Embryonic facial prominence (tissue), 1 donor: ENCODE measurements at regions not wholly inside any gene's neighbourhood (a gene's known extent, or its start where the extent isn't known, plus 50 kb on each side); places are given as distances from the start of the nearest gene placed in this dataset.

Experiments
- DNase-seq: peaks from one replicate; pipeline ENCODE4 v3.0.0-alpha.2; 2016; ENCODE audit errors: extremely low spot score

DNA sequence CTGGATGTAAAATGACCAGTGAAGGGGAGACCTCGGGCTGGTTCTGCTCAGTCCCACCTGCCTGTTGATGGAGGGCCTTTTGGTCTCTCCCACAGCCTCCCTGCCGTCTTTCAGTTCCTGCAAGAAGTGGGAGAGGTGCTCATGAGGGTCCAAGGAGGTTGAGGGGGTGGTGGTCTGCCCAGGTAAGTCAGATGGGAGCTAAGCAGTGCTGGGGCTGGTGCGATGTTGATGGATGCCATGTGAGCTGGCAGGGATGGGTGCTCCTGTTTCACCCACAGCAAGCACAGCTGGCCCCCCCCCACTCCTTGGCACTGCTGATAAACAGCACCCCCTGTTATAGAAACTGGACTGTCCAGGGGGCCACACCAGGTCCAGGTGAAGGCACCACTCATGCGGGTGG lies 145.6 kb downstream of the NSG2 start:
- DNase-seq: no peak

DNA sequence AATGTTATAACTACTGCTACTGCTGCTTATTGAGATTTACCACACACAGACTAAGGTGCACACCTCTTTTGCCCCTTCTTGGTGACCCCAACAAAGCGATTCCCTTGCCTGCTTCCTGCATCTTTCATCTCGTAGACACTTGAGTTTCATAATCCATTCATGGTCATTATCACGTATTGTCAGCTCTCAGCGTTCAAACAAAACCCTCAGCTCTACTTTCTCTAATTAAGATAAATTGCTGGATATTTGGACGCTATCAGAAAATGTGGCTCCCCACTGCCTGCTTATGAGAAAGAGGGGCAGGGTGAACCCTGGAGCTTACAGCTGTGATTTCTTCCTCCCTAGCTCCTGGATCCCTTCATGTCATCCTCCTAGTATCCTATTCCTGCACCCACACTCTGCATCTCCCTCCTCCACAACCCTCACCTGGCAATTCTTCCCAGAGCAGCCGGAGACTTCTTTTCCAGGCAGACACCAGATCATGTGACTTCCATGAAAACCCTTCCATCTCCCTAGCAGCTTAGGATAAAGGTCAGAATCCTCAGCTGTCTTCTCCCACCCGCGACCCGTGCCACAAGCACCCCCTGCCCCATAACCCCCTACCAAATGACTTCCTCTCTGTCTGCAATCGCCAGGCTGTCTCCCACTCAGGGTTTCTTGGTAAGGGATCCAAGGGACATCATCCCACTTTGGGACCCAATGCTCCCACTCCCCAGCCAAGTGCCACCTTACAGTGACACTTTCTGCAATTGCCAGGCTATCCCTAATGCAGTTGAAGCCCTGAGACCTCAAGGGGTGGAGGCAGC lies 146.5 kb downstream of the NSG2 start:
- DNase-seq: no peak

DNA sequence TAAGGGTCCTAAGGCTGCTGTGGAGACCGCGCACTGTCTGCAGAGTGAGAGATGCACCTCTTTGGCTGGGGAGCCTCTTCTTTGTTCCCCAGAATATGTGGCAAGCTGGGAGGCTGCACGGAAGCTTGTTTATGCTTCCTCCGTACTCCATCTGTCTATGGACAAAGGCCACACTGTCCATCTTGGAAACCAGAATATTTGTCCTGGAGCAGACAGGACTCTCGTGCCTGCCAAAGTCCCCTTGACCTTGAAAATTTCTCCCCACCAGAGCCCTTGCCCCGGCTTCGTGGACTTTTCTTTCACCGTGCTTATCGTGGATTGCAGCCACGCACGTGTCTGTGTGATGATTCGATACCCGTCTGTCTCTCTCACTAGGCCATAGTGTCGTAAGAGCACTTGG lies 147.4 kb downstream of the NSG2 start:
- no peak for DNase-seq

DNA sequence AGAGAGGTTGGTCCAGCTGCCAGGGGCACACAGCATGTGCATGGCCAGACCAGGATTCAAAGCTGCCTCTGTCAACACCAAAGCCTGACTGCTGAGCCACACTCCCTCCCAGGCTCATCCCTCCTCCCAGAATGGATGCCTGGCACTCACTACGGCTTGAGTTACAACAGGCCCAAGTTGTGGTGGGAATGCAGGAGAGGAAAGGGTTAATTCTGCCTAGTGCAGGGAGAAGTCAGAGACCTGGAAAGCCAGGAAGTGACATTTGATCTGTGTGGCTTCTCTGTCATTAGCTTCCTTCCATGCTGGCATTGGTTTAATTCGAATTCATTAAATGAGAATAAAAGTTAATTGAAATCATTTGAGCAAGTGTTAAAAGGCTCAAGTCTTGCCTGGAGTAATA lies 150.0 kb downstream of the NSG2 start:
- DNase-seq: no peak

DNA sequence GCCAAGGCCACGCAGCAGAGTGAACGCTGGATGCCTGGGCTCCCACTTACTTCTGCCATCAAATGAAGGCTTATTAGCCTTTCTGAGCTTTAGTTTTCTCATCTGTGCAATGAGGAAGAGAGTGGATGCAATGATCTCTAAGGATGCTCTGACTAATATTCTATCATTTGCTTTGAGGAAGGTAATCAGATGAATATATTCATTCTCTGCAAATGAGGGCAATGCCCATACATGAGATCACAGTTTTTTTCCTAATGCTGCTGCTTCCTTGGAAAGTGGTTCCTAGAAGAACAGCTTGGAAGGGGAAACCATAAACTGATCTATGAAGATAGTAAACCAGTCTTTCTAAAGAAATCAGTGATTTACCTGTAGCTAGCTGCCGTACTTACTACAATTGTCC lies 152.4 kb downstream of the NSG2 start:
- DNase-seq: no peak

DNA sequence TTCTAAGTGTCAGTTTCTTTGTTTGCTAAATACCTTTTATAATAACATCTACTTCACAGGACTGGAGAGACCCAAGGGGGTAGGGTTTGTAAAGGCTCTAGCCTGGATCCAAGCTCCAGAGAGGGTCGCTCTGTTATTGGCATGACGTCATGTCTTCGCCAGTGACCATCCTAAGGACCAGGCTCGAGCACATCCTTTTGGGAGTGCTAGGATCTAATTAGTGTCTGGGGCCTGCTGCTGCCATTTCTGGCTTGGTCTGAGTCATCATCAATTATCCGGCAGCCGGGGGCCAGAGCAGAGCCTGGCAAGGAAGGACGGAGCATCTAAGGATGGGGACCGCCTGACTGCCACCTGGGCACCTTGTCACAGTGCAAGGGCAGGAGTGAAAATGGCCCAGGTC lies 153.0 kb downstream of the NSG2 start:
- no peak for DNase-seq

DNA sequence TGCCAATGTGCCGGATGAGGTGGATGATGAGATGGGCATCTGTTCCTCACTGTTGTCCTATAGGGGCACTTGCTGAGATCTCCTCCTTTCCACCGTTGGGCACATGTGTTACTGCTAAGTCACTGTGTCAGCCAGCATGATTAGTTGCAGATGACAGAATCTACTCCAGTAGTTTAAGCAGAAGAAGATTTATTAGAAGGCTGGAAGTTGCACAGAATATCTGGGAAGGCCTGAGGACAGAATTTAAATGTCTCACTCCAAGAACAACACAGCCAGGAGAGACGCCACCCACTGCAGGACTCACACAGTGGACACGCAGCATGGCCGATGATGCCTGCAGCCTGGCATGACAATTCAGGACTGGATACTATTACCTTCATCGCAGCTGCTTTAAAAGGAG lies 157.5 kb downstream of the NSG2 start:
- no peak for DNase-seq

DNA sequence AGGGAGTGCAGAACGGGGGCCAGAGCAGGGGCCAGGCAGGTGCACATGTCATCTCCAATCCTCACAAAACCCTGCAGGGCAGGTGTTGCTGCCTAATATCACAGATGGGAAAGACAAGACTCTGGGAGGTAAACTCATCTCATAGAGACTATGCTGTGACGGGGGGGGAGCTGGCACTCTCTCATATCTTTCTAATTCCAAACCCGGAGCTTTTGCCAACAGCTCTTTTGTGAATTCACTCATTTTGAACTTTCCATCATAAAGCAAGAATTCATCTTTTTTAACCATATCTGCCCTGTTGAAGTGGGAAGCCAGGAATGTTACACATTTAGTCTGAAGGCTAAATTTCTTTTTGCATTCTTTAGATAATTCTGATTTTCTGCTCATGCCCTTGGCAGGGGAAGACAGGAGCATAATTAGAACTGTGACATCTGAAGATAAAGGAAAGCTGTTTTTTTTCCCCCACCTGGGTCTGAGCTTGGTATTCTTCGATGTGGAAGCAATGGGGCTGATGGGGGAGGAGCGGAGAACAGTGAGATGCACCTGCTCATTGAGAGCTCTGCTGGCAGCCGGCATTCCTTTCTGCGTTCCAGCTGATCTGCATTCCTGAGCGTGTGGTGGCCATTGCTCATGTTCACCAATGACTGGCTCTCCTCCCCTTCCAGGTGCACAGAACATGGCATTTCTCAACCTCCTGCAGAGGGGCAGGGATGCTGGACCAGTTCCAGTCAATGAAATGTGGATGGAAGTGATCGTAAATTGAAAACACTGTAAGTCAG lies 159.2 kb downstream of the NSG2 start:
- DNase-seq: no peak

DNA sequence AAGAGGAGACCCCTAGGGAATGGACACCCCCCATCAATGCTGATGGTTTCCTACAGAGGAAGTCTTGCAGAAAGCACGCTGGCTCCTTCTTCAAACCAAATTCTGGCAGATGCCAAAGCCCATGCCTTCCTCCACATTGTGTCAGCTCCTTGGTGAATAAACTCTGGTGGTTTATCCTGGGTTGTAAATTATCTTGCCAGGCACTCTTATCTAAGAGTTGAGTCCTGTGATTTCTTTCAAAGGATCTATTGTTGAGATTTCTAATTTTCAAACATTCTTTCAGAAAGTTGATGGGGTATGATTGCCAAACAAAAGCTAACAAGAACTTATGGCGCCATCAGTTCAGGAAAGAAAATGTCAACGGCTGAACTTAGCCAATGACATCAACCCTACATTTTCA lies 160.4 kb downstream of the NSG2 start:
- no peak for DNase-seq

DNA sequence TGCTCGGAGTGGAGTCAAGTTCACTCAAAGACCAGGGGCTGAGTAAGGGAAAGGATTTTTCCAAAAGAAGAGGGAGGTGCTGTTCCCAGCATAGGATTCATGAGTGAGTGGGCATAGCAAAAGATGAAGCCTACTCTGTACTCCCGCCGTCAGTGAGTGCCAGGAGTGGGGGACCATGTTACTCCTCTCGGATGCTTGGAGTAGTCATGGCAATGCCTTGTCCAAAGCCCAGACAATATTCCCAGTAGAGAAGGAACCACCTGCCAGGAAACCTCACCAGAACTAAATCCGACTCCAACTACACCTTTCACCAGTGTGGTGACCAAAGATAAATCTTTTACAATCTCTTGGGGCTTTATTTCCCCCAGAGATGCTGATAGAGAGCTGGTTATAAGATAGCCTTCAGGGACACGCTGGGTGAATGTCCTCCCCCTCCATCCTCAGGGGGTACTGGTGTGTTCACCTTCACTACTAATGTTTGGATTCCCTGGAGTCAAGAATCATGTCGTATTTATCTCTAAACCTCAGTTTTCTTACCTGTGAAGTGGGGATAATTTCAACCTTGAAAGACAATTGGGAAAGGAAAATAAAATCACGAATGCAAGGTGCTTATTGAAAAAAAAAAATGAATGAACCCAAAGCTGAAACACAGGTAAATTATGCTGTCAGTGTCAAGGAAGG lies 165.2 kb downstream of the NSG2 start:
- DNase-seq: no peak

DNA sequence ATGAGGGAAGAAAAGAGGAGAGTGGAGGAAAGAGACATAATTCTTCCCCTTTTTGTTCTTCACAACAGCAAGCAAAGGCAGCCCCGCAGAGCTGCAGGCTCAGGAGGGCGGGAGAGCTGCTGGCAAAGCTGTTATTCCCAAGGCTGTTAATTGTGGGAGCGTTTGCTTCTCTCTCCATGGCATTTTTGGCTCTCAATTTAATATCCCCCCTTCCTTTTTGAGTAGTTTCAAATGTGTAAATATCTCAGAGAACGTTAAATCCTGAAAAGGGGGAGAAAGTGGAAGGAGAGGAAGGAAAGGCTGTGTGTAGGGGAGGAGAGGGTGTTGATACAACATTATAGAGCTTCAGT lies 165.7 kb downstream of the NSG2 start:
- no peak for DNase-seq

DNA sequence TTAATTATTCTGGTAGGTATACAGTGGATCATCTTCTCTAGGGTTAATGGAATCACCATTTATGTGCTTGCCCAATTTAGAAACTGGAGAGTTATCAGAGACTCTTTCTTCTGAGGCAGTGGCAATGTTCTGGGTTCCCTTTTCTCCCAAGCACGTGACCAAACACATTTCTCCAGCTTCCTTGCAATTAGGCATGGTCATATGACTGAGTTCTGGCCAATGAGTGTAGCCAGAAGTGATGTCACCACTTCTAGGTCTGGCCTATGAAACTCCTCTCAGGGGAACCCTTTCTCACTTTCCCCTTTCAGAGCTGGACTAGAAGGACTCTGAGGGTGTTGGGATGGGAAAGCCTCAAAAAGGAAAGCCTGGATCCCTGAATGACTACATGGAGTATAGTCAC lies 172.0 kb downstream of the NSG2 start:
- no peak for DNase-seq

DNA sequence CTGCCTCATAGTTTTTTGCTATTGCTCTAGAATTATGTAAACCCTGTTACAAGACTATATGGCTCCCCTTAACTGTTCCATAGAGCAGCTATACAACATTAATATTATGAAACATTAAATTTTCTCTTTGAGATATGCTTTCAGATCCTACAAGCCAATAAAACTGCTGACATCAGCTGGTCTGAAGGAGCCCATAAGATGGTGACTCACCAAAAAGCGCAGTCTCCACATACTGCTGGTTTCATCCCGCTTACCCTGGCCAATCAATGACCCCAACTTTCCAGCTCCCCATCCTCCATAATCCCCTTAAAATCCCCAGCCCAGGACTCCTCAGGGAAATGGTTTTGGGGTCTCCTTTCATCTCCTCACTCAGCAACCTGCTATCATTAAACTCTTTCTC lies 172.7 kb downstream of the NSG2 start:
- no peak for DNase-seq

DNA sequence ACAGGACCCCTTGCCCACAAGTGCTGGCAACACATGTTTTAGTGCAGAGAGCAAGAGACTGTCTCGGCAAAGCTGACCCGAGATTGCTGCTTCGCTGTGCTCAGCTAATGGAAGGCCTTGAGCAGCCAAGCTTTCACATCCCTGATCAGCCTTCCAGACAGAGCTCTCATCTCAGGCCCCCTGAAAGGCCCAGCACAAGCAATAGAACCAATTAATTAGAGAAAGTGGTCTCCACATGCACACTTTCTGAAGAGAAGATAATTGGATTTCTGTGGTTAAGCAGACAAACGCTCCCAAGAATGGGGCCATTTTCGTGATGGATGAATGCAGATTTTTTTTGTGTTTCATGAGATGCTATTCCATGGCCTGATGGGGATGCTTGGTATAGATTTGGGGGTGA lies 174.9 kb downstream of the NSG2 start:
- DNase-seq: no peak

DNA sequence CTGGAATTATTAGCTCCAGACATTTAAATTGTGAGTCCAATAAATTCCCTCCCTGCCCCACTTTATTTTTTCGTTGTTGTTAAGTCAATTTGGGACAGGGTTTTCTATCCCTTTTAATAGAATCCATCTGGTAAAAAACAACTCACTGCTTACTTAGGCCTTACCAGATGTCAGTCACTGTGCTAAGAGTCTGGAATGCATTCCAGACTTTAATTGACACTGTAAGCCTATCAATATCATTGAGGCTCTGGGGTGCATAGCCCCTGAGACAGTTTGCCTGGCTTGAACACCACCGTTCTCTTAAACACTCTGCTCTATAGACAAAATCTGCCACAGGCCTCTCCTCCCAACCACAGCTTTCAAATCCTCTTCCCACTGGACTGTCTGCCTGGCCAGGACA lies 175.9 kb downstream of the NSG2 start:
- DNase-seq: peak; percentile 30

DNA sequence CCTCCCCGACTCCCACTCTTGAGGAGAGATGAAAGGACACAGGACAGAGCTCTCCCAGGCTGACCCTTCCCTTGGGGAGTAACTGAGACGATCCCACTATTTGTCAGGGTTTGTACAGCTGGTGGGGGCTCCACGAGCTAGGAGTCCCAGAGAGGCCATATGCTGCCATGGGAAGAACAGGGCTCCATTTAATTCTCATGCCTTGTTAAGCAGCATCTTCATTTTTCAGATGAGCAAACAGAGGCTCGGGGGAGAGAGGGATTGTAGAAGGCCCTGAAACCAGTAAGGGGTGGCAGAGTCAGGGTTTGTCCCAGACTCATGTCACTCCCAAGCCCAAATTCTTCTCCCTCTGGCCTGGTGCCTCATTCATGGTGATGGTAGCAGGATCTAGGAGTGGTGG lies 176.4 kb downstream of the NSG2 start:
- DNase-seq: no peak

DNA sequence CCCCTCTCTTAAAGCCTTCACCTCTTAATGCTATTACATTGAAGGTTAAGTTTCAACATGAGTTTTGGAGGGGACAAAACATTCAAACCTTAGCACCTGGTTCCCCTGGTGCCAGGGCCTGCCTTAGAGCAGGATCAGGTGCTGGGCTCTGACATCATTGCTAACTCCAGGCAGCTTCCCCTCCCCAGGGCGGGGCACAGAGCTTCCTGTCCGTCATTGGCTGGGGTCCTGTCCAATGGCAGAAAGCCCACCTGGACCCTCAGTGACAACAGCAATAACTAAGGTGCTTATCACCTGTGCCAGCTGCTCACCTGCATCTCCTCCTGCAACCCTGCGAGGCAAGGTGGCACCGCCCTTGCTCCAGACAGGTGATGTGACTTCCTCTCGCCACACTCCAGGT lies 177.4 kb downstream of the NSG2 start:
- DNase-seq: no peak

DNA sequence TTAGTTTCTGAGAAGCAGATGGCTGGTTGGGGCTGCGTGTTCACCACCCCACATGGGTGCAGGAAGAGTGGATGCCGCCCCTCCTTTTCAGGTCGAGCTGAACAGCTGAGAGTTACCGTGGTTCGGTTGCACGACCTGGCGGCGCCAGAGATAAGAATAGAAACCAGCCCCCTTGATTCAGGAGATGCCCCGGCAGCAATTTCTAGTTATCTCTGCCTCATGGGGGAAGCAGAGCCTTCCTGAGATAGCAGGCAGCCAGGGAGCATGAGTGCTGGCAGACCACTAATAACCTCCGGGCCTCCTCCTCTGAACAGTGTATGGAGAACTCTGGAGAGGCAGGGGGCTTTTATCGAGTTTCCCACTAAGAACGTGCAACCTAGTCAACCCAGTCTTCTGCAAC lies 177.8 kb downstream of the NSG2 start:
- no peak for DNase-seq

DNA sequence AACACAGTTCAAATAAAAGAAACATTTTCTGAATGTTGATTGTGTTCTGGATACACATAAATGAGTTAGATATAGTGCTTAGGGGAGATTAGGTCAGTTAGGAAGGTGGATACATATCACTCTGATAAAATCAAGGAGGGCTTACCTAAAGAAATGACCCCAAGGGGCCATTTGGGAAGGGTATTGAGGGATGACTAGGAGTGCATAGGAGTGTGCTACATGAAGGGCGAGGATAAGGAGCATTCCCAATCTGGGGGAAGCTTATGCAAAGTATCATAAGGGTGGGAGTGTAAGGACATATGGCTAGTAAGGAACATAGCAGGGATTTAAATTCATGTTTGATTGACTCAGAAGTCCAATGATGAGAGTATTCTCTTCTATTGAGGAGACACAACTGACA lies 183.6 kb downstream of the NSG2 start:
- no peak for DNase-seq

DNA sequence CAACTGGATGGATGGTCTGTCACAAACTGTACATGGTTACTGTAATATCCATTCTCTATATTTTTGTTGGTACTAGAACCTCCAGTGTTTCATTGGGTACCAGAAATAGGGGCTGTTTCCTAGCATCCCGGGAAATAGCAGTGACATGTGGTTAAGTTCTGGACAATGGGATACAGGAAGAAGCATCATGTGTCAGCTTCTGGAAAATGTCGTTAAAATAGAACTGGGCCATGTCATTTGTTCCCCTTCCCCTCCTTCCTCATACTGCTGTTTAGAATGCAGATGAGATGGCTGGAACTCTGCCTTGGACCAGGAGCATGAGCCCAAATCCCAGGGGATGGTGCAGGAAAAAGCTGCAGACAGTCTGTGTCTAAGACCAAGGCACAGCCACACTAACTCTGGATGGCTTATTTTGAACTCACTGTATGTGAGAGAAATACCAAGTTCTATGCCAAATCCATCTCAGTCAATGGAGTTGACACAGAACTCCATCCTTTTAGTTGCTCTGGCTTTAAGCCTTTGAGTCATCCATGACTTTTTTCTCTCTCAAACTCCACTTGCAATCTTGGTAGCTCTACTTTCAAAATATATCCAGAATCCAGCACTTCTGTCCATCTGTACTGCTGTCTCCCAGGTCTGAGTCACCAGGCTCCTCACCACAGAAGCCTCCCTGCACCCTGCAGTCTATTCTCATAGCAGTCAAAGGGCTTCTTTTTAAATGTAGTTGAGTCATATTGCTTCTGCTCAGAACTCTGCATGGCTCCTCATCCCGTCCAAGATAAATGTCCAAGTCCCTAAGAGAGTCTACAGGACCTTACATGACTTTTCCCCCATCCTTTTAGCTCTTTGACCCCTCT lies 184.2 kb downstream of the NSG2 start:
- no peak for DNase-seq

DNA sequence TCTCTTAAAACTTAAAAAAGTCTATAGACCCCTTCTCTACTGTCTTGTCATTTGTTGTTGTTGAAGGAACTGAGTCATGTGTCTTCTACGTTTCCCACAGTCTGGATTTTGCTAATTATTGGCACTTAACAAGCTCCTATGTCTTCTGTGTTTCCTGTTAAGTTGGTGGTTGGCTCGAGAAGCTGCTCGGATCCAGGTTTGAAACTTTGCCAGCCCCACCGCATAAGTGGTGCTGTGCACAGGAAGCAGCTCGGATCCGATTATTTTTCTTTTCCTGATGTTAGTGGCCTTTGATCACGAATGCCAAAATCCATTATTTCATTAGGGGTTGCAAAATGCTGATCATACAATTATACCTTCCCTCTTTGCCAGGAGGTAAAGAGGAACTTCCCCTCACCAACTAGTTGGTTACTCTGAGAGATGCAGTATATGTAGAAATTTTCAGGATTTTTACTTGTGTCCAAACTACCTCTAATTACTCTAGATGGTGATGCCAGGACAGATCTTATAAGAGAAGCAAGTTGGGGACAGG lies 186.5 kb downstream of the NSG2 start:
- no peak for DNase-seq

DNA sequence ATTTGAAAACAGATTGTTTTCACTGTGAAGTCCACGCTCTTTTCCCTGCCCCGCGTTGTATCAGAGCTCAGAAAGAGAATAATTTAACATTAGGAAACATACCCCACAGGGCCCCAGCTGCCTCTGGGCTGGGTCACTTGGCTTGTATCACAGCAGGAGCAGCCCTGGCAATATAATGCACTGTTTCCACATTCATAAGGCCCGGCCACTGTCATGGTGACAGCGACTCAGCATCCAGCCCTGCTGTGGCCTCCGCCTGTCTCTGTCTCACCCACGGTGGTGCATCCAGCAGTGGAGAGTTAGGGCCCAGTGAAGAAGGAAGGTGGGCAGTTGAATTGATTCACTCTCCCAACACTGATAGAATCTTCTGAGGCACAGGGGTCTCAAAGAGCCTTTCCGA lies 188.9 kb downstream of the NSG2 start:
- no peak for DNase-seq
